GM12878 (cell line): ENCODE measurements at regions not wholly inside any gene's neighbourhood (a gene's known extent, or its start where the extent isn't known, plus 50 kb on each side); places are given as distances from the start of the nearest gene placed in this dataset.

Source experiments
- ATAC-seq: fragments of 200-7000 bp; cut with Tn5 transposase; 3 replicates; pipeline ENCODE4 v1.9.1; 2020; ENCODE audit warnings: mild to moderate bottlenecking, moderate library complexity
- BruUV-seq: library from RNA; stranded (reverse); fragments of 400-500 nt; replicated peaks from 2 replicates; lab custom pipeline; 2021; lab: Mats Ljungman, UMichigan
- CTCF ChIA-PET: fragments of 300-600 bp; sonication (Branson Sonifier 250); formaldehyde crosslinking; extraction: SDS; loops from one replicate; lab custom pipeline; 2021; ENCODE audit warnings: inconsistent platforms; lab: Yijun Ruan, JAX
- POLR2A ChIA-PET: fragments of 350-600 bp; formaldehyde crosslinking; extraction: SDS; loops from one replicate; lab custom pipeline; 2021; ENCODE audit warnings: inconsistent platforms; lab: Charles Lee
- RAD21 ChIA-PET: fragments of 300-600 bp; sonication (Branson Sonifier 250); formaldehyde crosslinking; loops from one replicate; lab custom pipeline; 2023; ENCODE audit warnings: antibody characterized with exemption; ENCODE audit not compliant: unreplicated experiment; lab: Charles Lee
- SMC1A ChIA-PET: fragments of 300-600 bp; sonication (Branson Sonifier 250); formaldehyde crosslinking; loops from one replicate; lab custom pipeline; 2023; ENCODE audit not compliant: unreplicated experiment, uncharacterized antibody; lab: Charles Lee
- DNase-seq: peaks from one replicate; pipeline ENCODE4 v3.0.0-alpha.2; 2011; ENCODE audit warnings: low read depth, low spot score
- FAIRE-seq: peaks from 3 replicates; lab custom pipeline; 2011; peaks lifted over from hg19 to GRCh38; lab: Jason Lieb, UNC
- H2AFZ ChIP-seq: 2 replicates; pipeline ENCODE4 v1.6.0; 2011; ENCODE audit warnings: low read depth, low read length, control low read depth; ENCODE audit not compliant: control insufficient read depth
- H3K27ac ChIP-seq: 2 replicates; pipeline ENCODE4 v1.5.1; 2011; ENCODE audit warnings: control low read depth; ENCODE audit not compliant: control insufficient read depth, insufficient read depth
- H3K27me3 ChIP-seq, 2 experiments: replicated peaks in 1 of 2; 2 replicates each; pipeline versions ENCODE4 v1.6.0 to v1.6.1; 2011; ENCODE audit warnings: low read length in 1 of 2; ENCODE audit not compliant: control insufficient read depth in 2 of 2, insufficient read depth in 2 of 2
- H3K36me3 ChIP-seq, 2 experiments: 2 replicates each; pipeline ENCODE4 v1.5.1; 2011; ENCODE audit warnings: low read length in 1 of 2; ENCODE audit not compliant: control insufficient read depth in 2 of 2, insufficient read depth in 2 of 2
- H3K4me1 ChIP-seq: 2 replicates; pipeline ENCODE4 v1.6.1; 2011; ENCODE audit warnings: mild to moderate bottlenecking, low read length, moderate library complexity, mixed read lengths; ENCODE audit not compliant: control insufficient read depth, insufficient read depth
- H3K4me2 ChIP-seq: 2 replicates; pipeline ENCODE4 v1.6.0; 2011; ENCODE audit warnings: control low read depth; ENCODE audit not compliant: control insufficient read depth, insufficient read depth
- H3K4me3 ChIP-seq: fragments of 200-600 bp; sonication (generic); 2 replicates; pipeline ENCODE4 v1.5.1; 2016
- H3K79me2 ChIP-seq: 2 replicates; pipeline ENCODE4 v1.6.0; 2011; ENCODE audit warnings: low read length; ENCODE audit not compliant: control insufficient read depth, insufficient read depth
- H3K9ac ChIP-seq: 2 replicates; pipeline ENCODE4 v1.8.0; 2011; ENCODE audit warnings: low read length, control low read depth, mixed read lengths; ENCODE audit not compliant: control insufficient read depth, insufficient read depth
- H3K9me3 ChIP-seq: replicated peaks from 3 replicates; pipeline ENCODE4 v1.5.1; 2011; ENCODE audit warnings: mild to moderate bottlenecking, low read length; ENCODE audit not compliant: control insufficient read depth, insufficient read depth
- H4K20me1 ChIP-seq: 2 replicates; pipeline ENCODE4 v1.6.0; 2011; ENCODE audit not compliant: control insufficient read depth, insufficient read depth
- ATF3 ChIP-seq: IDR thresholded peaks from 2 replicates; pipeline ENCODE4 v1.6.1; 2011; ENCODE audit warnings: low read depth, mild to moderate bottlenecking, low read length, moderate library complexity, borderline replicate concordance; ENCODE audit errors: extremely low read depth
- BRCA1 ChIP-seq: IDR thresholded peaks from 2 replicates; pipeline ENCODE4 v1.6.1; 2011; ENCODE audit warnings: low read depth, low read length, improper control_type of control experiment
- CBX5 ChIP-seq: sonication (generic); IDR thresholded peaks from 2 replicates; pipeline ENCODE4 v1.6.1; 2016; ENCODE audit warnings: low read depth, moderate library complexity, mild to moderate bottlenecking, inconsistent platforms
- DPF2 ChIP-seq: fragments of 450-650 bp; IDR thresholded peaks from 2 replicates; pipeline ENCODE4 v1.6.1; 2017; ENCODE audit warnings: mild to moderate bottlenecking
- E2F4 ChIP-seq: IDR thresholded peaks from 2 replicates; pipeline ENCODE4 v1.6.1; 2012; ENCODE audit warnings: low read depth, low read length, improper control_type of control experiment
- EZH2 ChIP-seq: IDR thresholded peaks from 2 replicates; pipeline ENCODE4 v1.6.1; 2012; ENCODE audit warnings: low read depth, mild to moderate bottlenecking, control low read depth, inconsistent platforms, low read length, borderline replicate concordance; ENCODE audit not compliant: control insufficient read depth
- GABPA ChIP-seq: IDR thresholded peaks from 2 replicates; pipeline ENCODE4 v1.6.1; 2014; ENCODE audit warnings: antibody characterized with exemption, low read depth, mild to moderate bottlenecking, inconsistent platforms
- IRF5 ChIP-seq: fragments of 450-650 bp; IDR thresholded peaks from 2 replicates; pipeline ENCODE4 v1.6.1; 2017; ENCODE audit warnings: borderline replicate concordance
- KDM1A ChIP-seq: fragments of 200-600 bp; sonication (generic); IDR thresholded peaks from 2 replicates; pipeline ENCODE4 v1.6.1; 2016; ENCODE audit warnings: borderline replicate concordance
- MAX ChIP-seq: IDR thresholded peaks from 2 replicates; pipeline ENCODE4 v1.6.1; 2012; ENCODE audit warnings: low read depth, low read length, improper control_type of control experiment
- MTA3 ChIP-seq: IDR thresholded peaks from 2 replicates; pipeline ENCODE4 v1.6.1; 2012; ENCODE audit warnings: low read length, inconsistent platforms, borderline replicate concordance
- SIN3A ChIP-seq: IDR thresholded peaks from 2 replicates; pipeline ENCODE4 v1.6.1; 2012; ENCODE audit warnings: low read depth, low read length, improper control_type of control experiment
- SMAD5 ChIP-seq: IDR thresholded peaks from 2 replicates; pipeline ENCODE4 v1.6.1; 2016; ENCODE audit warnings: antibody characterized with exemption, low read depth
- SMC3 ChIP-seq: IDR thresholded peaks from 2 replicates; pipeline ENCODE4 v1.6.1; 2011; ENCODE audit warnings: low read length, improper control_type of control experiment, borderline replicate concordance
- STAT3 ChIP-seq: IDR thresholded peaks from 2 replicates; pipeline ENCODE4 v1.6.1; 2011; ENCODE audit warnings: low read depth, low read length, improper control_type of control experiment
- ZBTB4 ChIP-seq: fragments of 450-650 bp; formaldehyde crosslinking; IDR thresholded peaks from 2 replicates; pipeline ENCODE4 v1.4.0; 2022; ENCODE audit warnings: mild to moderate bottlenecking, moderate library complexity
- ZNF24 ChIP-seq: fragments of 450-650 bp; IDR thresholded peaks from 2 replicates; pipeline ENCODE4 v1.6.1; 2017; ENCODE audit warnings: antibody characterized with exemption, mild to moderate bottlenecking
- WGBS: methylation state at CpG from one replicate; pipeline ENCODE4 v1.1.6; 2016; ENCODE audit warnings: low lambda C conversion rate; ENCODE audit not compliant: insufficient replicate concordance, insufficient coverage; ENCODE audit errors: missing lambda C conversion rate; 5-methylcytosine and 5-hydroxymethylcytosine counted together
- in situ Hi-C: fragments of 300-500 bp; cut with MboI; formaldehyde crosslinking; loops from 9 replicates; pipeline ENCODE4 v1.14.3; 2018; ENCODE audit warnings: mixed read lengths
- intact Hi-C: fragments of 100-400 bp; cut with micrococcal nuclease; formaldehyde crosslinking; loops from one replicate; pipeline ENCODE4 v1.14.2; 2022; ENCODE audit not compliant: unreplicated experiment

GRCh38 chr9:84570482-84571154 is 98.9 kb upstream of the NTRK2 start (continued):
- TF ChIP-seq MTA3 = no peak
- no peak for TF ChIP-seq CBX5
- no peak for TF ChIP-seq EZH2
- no peak for TF ChIP-seq GABPA
- TF ChIP-seq, all 136 proteins: peak for 0

GRCh38 chr9:84573083-84573482 is 96.4 kb upstream of the NTRK2 start:
- Histone ChIP-seq H2AFZ (no peak overlapping the region), H3K36me3 (no peaks in the 10 kb centered on the region), H3K27ac (no peak overlapping the region), H3K4me2 (no peak overlapping the region), H3K27me3 (no peaks in the 10 kb centered on the region), H3K9me3 (no peaks in the 10 kb centered on the region), H4K20me1 (no peaks in the 10 kb centered on the region), H3K9ac (no peak overlapping the region), H3K79me2 (no peaks in the 10 kb centered on the region), H3K4me3 (no peak overlapping the region), H3K4me1 (no peaks in the 10 kb centered on the region)
- ATAC-seq (no peak), FAIRE-seq (no peak), DNase-seq (no peak)
- WGBS = 40% methylated on average over 4 of the region's 4 CpGs
- in situ Hi-C loops (no loop called here), intact Hi-C loops (no loop called here)
- ChIA-PET POLR2A (no interaction called here), SMC1A (no interaction called here), CTCF (interaction anchor here (0.6 kb wide), 1 partner anchor 186 kb away, joined by 3 read pairs; no protein-coding TSS in a partner anchor), RAD21 (no interaction called here)
- BruUV-seq = no TSS peak
- TF ChIP-seq STAT3 = no peak
- no peak for TF ChIP-seq ZBTB4 (CRISPR knock-in tag)
- TF ChIP-seq IRF5 = no peak
- no peak for TF ChIP-seq BRCA1
- TF ChIP-seq SIN3A = no peak
- no peak for TF ChIP-seq SMC3
- TF ChIP-seq E2F4 = no peak
- no peak for TF ChIP-seq KDM1A
- no peak for TF ChIP-seq ZNF24
- TF ChIP-seq DPF2 = no peak
- TF ChIP-seq MAX = no peak
- TF ChIP-seq ATF3 = no peak
- TF ChIP-seq SMAD5 = no peak
